Breast epithelium (tissue), 3 donors: ENCODE measurements at regions not wholly inside any gene's neighbourhood (a gene's known extent, or its start where the extent isn't known, plus 50 kb on each side); places are given as distances from the start of the nearest gene placed in this dataset.

Source experiments
- POLR2A ChIP-seq: fragments of 450-650 bp; IDR thresholded peaks from one replicate; pipeline ENCODE4 v1.6.1; 2016; ENCODE audit warnings: antibody characterized with exemption, mild to moderate bottlenecking, moderate library complexity
- POLR2AphosphoS5 ChIP-seq, 3 donors: sonication (generic); formaldehyde crosslinking; IDR thresholded peaks; one replicate each; pipeline ENCODE4 v1.6.1; 2017; ENCODE audit warnings: antibody characterized with exemption in 3 of 3
- TF ChIP-seq, protein P1 (sequence below), 3 donors: fragments of 450-650 bp; IDR thresholded peaks; one replicate each; pipeline ENCODE4 v1.5.1; 2016 to 2017; ENCODE audit warnings: antibody characterized with exemption in 3 of 3, mild to moderate bottlenecking in 3 of 3, moderate library complexity in 3 of 3

DNA sequence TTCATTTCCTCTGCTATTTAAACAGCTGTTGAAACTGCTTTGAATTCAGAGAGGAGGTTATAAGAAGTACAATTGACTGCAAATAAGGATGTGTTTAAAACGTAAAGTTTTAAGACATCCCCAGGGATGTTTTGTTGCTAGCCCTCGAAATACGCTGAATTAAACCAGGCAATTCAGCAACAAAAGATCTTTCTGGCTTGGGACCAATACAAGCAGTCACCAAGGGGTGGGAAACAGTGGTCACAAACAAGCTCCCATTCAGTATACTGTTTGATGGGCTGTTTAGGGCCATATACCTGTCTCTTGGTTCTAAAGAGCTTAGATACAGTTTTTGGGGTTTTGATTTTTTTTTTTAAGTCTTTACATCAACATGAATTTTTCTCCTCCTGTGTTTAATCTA is 446.3 kb upstream of the POT1 start:
- TF ChIP-seq POLR2A (no peak), POLR2AphosphoS5 (IDR thresholded peaks at IDR 0.05) (no peak)
- TF ChIP-seq, protein P1, sequence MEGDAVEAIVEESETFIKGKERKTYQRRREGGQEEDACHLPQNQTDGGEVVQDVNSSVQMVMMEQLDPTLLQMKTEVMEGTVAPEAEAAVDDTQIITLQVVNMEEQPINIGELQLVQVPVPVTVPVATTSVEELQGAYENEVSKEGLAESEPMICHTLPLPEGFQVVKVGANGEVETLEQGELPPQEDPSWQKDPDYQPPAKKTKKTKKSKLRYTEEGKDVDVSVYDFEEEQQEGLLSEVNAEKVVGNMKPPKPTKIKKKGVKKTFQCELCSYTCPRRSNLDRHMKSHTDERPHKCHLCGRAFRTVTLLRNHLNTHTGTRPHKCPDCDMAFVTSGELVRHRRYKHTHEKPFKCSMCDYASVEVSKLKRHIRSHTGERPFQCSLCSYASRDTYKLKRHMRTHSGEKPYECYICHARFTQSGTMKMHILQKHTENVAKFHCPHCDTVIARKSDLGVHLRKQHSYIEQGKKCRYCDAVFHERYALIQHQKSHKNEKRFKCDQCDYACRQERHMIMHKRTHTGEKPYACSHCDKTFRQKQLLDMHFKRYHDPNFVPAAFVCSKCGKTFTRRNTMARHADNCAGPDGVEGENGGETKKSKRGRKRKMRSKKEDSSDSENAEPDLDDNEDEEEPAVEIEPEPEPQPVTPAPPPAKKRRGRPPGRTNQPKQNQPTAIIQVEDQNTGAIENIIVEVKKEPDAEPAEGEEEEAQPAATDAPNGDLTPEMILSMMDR (IDR thresholded peaks at IDR 0.05) = no peak
